Gastrocnemius medialis (tissue), 4 donors: ENCODE measurements at regions not wholly inside any gene's neighbourhood (a gene's known extent, or its start where the extent isn't known, plus 50 kb on each side); places are given as distances from the start of the nearest gene placed in this dataset.
A peak's percentile ranks its signal among the peaks of the same experiment; 100 is the strongest.

Experiments used
- ATAC-seq, 2 donors: fragments of 150-250 bp; one replicate each; pipeline ENCODE4 v1.9.1; 2016
- DNase-seq, 2 donors: peaks; one replicate each; pipeline ENCODE4 v3.0.0-alpha.2; 2019
- H3K27ac ChIP-seq, 4 donors: fragments of 200-600 bp; sonication (generic); 1 replicate in 1 of 4; 2 replicates in 3 of 4; pipeline ENCODE4 v1.5.1; 2016 to 2018; ENCODE audit warnings: mild to moderate bottlenecking in 2 of 4, moderate library complexity in 1 of 4
- H3K27me3 ChIP-seq, 3 donors: fragments of 200-600 bp; sonication (generic) in 2 of 3; 1 replicate in 1 of 3; 2 replicates in 2 of 3; pipeline versions ENCODE4 v1.5.1 to v1.6.0; 2016 to 2019; ENCODE audit warnings: mild to moderate bottlenecking in 1 of 3, moderate library complexity in 1 of 3
- H3K36me3 ChIP-seq, 2 donors: fragments of 200-600 bp; sonication (generic) in 1 of 2; one replicate each; pipeline ENCODE4 v1.5.1; 2017 to 2018
- H3K4me1 ChIP-seq, 2 donors: fragments of 200-600 bp; sonication (generic) in 1 of 2; one replicate each; pipeline ENCODE4 v1.5.1; 2016 to 2017; ENCODE audit warnings: mild to moderate bottlenecking in 2 of 2
- H3K4me3 ChIP-seq, 4 donors: fragments of 200-600 bp; sonication (generic) in 3 of 4; 1 replicate in 1 of 4; 2 replicates in 3 of 4; pipeline ENCODE4 v1.5.1; 2016 to 2019; ENCODE audit warnings: mild to moderate bottlenecking in 2 of 4
- H3K9me3 ChIP-seq, 3 donors: fragments of 200-600 bp; sonication (generic) in 2 of 3; 1 replicate in 1 of 3; 2 replicates in 2 of 3; pipeline ENCODE4 v1.5.1; 2016 to 2019
- POLR2A ChIP-seq, 2 donors: fragments of 450-650 bp; IDR thresholded peaks; one replicate each; pipeline ENCODE4 v1.6.1; 2017; ENCODE audit warnings: antibody characterized with exemption in 2 of 2, mild to moderate bottlenecking in 2 of 2, moderate library complexity in 2 of 2
- in situ Hi-C, 4 donors: fragments of 200-750 bp; cut with MboI; loops; one replicate each; pipeline versions ENCODE4 v1.15.0 to v1.8.0; 2017; ENCODE audit warnings: low sequenced_read_pairs in 4 of 4
- intact Hi-C: fragments of 100-400 bp; cut with DNase I; formaldehyde crosslinking; loops from one replicate; pipeline ENCODE4 v1.15.1; 2023; ENCODE audit warnings: low total_unique reads
- TF ChIP-seq, protein P1 (sequence below), 5 experiments: fragments of 450-650 bp in 3 of 5; fragments of 200-600 bp in 2 of 5; sonication (generic) in 2 of 5; IDR thresholded peaks in 4 of 5; conservative IDR thresholded peaks in 1 of 5; 1 replicate in 4 of 5; 2 replicates in 1 of 5; pipeline ENCODE4 v1.5.1; 2016 to 2019; ENCODE audit warnings: antibody characterized with exemption in 5 of 5, mild to moderate bottlenecking in 3 of 5, moderate library complexity in 3 of 5

DNA sequence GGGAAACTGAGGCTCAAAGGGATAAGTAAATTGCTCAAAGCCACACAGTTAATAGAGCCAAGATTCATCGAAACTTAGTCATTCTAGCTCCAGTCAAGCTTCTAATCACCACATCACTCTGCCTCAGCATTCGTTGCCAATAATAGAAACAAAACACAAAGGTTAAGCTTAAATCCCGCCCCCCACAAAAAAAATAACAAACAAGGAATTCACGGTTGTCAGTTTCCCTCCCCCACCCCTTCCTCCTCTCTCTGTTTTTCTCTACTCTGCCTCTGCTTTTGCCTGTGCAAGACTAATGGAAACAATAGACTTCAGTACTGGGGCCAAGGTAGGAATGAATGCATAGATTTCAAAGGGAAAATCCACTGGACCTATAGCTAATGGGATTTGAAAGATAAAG is 70.7 kb upstream of the ZNF644 start:
- no peak for ATAC-seq

DNA sequence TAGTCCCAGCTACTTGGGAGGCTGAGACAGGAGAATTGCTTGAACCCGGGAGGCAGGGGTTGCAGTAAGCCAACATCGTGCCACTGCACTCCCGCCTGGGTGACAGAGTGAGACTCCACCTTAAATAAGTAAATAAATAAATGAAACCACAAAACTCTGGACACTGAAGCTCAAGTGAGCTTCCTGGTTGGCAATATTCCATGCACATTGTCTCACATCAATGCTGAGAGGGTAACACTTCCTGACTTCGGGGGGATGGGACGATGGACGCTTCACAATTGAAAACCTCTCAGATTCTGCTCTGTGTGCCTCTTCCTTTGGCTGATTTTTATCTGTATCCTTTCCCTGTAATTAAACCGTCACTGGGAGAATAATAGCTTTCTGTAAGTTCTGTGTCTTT is 70.0 kb upstream of the ZNF644 start:
- Histone ChIP-seq H3K9me3 (no peaks in the 10 kb centered on the region), H3K4me1 (no peaks in the 10 kb centered on the region), H3K4me3 (no peak overlapping the region), H3K36me3 (no peaks in the 10 kb centered on the region), H3K27me3 (no peaks in the 10 kb centered on the region), H3K27ac (peak overlapping the region in 1 of 4 donors; percentile 27)
- in situ Hi-C loops (no loop called here), intact Hi-C loops (no loop called here)
- TF ChIP-seq POLR2A (IDR thresholded peaks at IDR 0.05), result no peak
- TF ChIP-seq, protein P1, sequence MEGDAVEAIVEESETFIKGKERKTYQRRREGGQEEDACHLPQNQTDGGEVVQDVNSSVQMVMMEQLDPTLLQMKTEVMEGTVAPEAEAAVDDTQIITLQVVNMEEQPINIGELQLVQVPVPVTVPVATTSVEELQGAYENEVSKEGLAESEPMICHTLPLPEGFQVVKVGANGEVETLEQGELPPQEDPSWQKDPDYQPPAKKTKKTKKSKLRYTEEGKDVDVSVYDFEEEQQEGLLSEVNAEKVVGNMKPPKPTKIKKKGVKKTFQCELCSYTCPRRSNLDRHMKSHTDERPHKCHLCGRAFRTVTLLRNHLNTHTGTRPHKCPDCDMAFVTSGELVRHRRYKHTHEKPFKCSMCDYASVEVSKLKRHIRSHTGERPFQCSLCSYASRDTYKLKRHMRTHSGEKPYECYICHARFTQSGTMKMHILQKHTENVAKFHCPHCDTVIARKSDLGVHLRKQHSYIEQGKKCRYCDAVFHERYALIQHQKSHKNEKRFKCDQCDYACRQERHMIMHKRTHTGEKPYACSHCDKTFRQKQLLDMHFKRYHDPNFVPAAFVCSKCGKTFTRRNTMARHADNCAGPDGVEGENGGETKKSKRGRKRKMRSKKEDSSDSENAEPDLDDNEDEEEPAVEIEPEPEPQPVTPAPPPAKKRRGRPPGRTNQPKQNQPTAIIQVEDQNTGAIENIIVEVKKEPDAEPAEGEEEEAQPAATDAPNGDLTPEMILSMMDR (IDR thresholded peaks at IDR 0.05 in 4 of 5, conservative IDR thresholded peaks at IDR 0.05 in 1 of 5), result no peak
- DNase-seq (no peak), ATAC-seq (no peak)

More for the DNA sequence above, 70.7 kb upstream of the ZNF644 start:
- no peak for TF ChIP-seq POLR2A (IDR thresholded peaks at IDR 0.05)
- no peaks in the 10 kb centered on the region for H3K36me3 ChIP-seq
- H3K27me3 ChIP-seq, result no peaks in the 10 kb centered on the region
- intact Hi-C loops (no loop called here), in situ Hi-C loops (no loop called here)
- no peak overlapping the region for H3K27ac ChIP-seq
- DNase-seq, result no peak
- no peaks in the 10 kb centered on the region for H3K4me1 ChIP-seq
- H3K9me3 ChIP-seq, result no peaks in the 10 kb centered on the region
- no peak overlapping the region for H3K4me3 ChIP-seq

DNA sequence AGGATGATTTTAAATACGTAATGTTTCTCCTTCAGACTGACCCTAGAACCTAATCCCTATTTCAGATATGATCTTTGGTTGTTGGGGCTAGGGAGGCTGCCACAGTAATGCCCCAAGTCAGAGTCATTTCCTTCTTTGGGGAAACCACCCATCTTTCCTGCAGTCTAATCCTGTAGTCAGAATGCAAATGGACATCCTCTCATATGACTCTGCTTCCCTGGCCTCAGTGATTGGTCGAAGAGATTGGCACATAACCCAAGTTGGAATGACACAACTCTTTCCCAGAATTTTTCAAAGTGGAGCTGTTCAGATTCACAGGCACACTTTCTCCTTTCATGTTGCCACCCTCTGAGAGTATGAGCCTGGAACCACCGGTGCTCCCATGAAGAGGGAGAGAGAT is 58.8 kb upstream of the ZNF644 start:
- Histone ChIP-seq H3K4me3 (no peak overlapping the region), H3K27me3 (no peaks in the 10 kb centered on the region), H3K36me3 (no peaks in the 10 kb centered on the region), H3K9me3 (no peaks in the 10 kb centered on the region), H3K4me1 (no peaks in the 10 kb centered on the region), H3K27ac (no peak overlapping the region)
- in situ Hi-C loops, result no loop called here
- ATAC-seq (no peak), DNase-seq (no peak)
- TF ChIP-seq, protein P1 (IDR thresholded peaks at IDR 0.05 in 4 of 5, conservative IDR thresholded peaks at IDR 0.05 in 1 of 5), result no peak
- no peak for TF ChIP-seq POLR2A (IDR thresholded peaks at IDR 0.05)
- intact Hi-C loops, result no loop called here

DNA sequence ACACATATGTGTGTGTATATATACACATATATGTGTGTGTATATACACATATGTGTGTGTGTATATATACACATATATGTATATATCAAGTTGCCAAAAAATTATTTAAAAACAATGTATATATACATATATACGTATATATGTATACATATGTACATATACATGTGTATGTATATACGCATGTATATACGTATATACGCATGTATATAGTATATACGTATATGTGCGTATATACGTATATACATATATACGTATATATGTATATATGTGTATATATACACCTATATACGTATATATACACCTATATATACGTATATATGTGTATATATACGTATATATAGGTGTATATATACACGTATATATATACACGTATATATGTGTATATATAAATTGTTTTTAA is 57.0 kb upstream of the ZNF644 start:
- H3K27ac ChIP-seq, result no peak overlapping the region
- TF ChIP-seq POLR2A (IDR thresholded peaks at IDR 0.05), result no peak
- TF ChIP-seq, protein P1 (IDR thresholded peaks at IDR 0.05 in 4 of 5, conservative IDR thresholded peaks at IDR 0.05 in 1 of 5), result no peak
- intact Hi-C loops, result no loop called here
- no peaks in the 10 kb centered on the region for H3K4me1 ChIP-seq
- H3K4me3 ChIP-seq, result no peak overlapping the region
- no peaks in the 10 kb centered on the region for H3K9me3 ChIP-seq
- H3K36me3 ChIP-seq, result no peaks in the 10 kb centered on the region
- ATAC-seq (no peak), DNase-seq (no peak)
- H3K27me3 ChIP-seq, result no peaks in the 10 kb centered on the region
- in situ Hi-C loops, result no loop called here

DNA sequence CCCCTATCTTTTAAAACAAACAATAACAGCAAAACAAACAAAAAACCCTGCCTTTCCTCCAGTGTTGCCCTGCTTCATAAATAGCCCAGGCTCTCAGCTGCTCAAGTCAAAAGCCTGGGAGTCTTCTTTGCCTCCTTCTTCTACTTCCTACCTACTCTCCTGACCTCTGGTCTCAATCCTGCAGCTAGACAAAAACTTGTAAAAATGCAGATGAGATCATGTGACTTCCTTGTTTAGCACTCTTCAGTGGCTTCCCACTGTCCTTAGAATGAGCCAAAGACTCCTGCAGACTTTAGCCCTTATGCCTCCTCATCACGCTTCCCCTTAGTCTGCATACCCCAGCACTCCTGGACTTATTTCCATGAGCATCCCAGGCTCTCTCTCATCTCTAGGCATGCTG is 55.0 kb upstream of the ZNF644 start:
- no peaks in the 10 kb centered on the region for H3K27me3 ChIP-seq
- no peak overlapping the region for H3K4me3 ChIP-seq
- DNase-seq (no peak), ATAC-seq (no peak)
- no peak overlapping the region for H3K27ac ChIP-seq
- H3K4me1 ChIP-seq, result no peaks in the 10 kb centered on the region
- in situ Hi-C loops (no loop called here), intact Hi-C loops (no loop called here)
- H3K9me3 ChIP-seq, result no peaks in the 10 kb centered on the region
- no peak for TF ChIP-seq POLR2A (IDR thresholded peaks at IDR 0.05)
- TF ChIP-seq, protein P1 (IDR thresholded peaks at IDR 0.05 in 4 of 5, conservative IDR thresholded peaks at IDR 0.05 in 1 of 5), result no peak
- H3K36me3 ChIP-seq, result no peaks in the 10 kb centered on the region
